SK-N-SH (cell line): ENCODE measurements at regions not wholly inside any gene's neighbourhood (a gene's known extent, or its start where the extent isn't known, plus 50 kb on each side); places are given as distances from the start of the nearest gene placed in this dataset.

Experiments used
- EZH2phosphoT487 ChIP-seq: fragments of 200-600 bp; sonication (generic); IDR thresholded peaks from 2 replicates; pipeline ENCODE4 v1.6.1; 2017; ENCODE audit warnings: low read depth, mixed run types, mild to moderate bottlenecking, antibody characterized with exemption, moderate library complexity, borderline replicate concordance
- SIN3A ChIP-seq: IDR thresholded peaks from 2 replicates; pipeline ENCODE4 v1.6.1; 2012; ENCODE audit warnings: low read depth, mild to moderate bottlenecking, low read length, moderate library complexity, borderline replicate concordance
- TCF12 ChIP-seq: IDR thresholded peaks from 2 replicates; pipeline ENCODE4 v1.4.0; 2012
- TF ChIP-seq, protein P1 (sequence below): fragments of 200-600 bp; sonication (generic); IDR thresholded peaks from 2 replicates; pipeline ENCODE4 v1.6.1; 2017; ENCODE audit warnings: antibody characterized with exemption, mild to moderate bottlenecking, moderate library complexity
- TF ChIP-seq, protein P2 (sequence below): IDR thresholded peaks from 2 replicates; pipeline ENCODE4; 2012

GRCh38 chr12:60333461-60333860, 737.6 kb downstream of the SLC16A7 start:
- TF ChIP-seq, protein P1, sequence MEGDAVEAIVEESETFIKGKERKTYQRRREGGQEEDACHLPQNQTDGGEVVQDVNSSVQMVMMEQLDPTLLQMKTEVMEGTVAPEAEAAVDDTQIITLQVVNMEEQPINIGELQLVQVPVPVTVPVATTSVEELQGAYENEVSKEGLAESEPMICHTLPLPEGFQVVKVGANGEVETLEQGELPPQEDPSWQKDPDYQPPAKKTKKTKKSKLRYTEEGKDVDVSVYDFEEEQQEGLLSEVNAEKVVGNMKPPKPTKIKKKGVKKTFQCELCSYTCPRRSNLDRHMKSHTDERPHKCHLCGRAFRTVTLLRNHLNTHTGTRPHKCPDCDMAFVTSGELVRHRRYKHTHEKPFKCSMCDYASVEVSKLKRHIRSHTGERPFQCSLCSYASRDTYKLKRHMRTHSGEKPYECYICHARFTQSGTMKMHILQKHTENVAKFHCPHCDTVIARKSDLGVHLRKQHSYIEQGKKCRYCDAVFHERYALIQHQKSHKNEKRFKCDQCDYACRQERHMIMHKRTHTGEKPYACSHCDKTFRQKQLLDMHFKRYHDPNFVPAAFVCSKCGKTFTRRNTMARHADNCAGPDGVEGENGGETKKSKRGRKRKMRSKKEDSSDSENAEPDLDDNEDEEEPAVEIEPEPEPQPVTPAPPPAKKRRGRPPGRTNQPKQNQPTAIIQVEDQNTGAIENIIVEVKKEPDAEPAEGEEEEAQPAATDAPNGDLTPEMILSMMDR, result no peak
- TF ChIP-seq SIN3A (no peak), EZH2phosphoT487 (no peak), TCF12 (no peak)
- TF ChIP-seq, protein P2, sequence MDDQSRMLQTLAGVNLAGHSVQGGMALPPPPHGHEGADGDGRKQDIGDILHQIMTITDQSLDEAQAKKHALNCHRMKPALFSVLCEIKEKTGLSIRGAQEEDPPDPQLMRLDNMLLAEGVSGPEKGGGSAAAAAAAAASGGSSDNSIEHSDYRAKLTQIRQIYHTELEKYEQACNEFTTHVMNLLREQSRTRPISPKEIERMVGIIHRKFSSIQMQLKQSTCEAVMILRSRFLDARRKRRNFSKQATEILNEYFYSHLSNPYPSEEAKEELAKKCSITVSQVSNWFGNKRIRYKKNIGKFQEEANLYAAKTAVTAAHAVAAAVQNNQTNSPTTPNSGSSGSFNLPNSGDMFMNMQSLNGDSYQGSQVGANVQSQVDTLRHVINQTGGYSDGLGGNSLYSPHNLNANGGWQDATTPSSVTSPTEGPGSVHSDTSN, result no peak
